Suppressor macrophage (primary cell): ENCODE measurements at regions not wholly inside any gene's neighbourhood (a gene's known extent, or its start where the extent isn't known, plus 50 kb on each side); places are given as distances from the start of the nearest gene placed in this dataset.

Source experiments
- DNase-seq, 4 experiments: peaks; one replicate each; pipeline ENCODE4 v3.0.0-alpha.2; 2020 to 2022

GRCh38 chr1:82240571-82240970 lies 439.8 kb downstream of the ADGRL2 start:
- DNase-seq = no peak

- DNase-seq = no peak
Observed at GRCh38 chr1:82230667-82231066, 429.9 kb downstream of the ADGRL2 start.

GRCh38 chr1:82227306-82228095 lies 426.8 kb downstream of the ADGRL2 start:
- DNase-seq = peak; percentile 23 to 70 (median 55)

GRCh38 chr1:82226186-82226505 lies 425.4 kb downstream of the ADGRL2 start:
- no peak for DNase-seq

GRCh38 chr1:82225421-82226185 lies 424.9 kb downstream of the ADGRL2 start:
- DNase-seq = peak; percentile 50 to 93 (median 72)

GRCh38 chr1:82223091-82223490 lies 422.4 kb downstream of the ADGRL2 start:
- no peak for DNase-seq

- no peak for DNase-seq
Observed at GRCh38 chr1:82221721-82222120, 421.0 kb downstream of the ADGRL2 start.

- DNase-seq = no peak
Observed at GRCh38 chr1:82220754-82221153, 420.0 kb downstream of the ADGRL2 start.

- DNase-seq = no peak
Observed at GRCh38 chr1:82219841-82220240, 419.1 kb downstream of the ADGRL2 start.

GRCh38 chr1:82218846-82219245 lies 418.1 kb downstream of the ADGRL2 start:
- DNase-seq = no peak

- DNase-seq = no peak
Observed at GRCh38 chr1:82215853-82216175, 415.1 kb downstream of the ADGRL2 start.

- no peak for DNase-seq
Observed at GRCh38 chr1:82215056-82215852, 414.5 kb downstream of the ADGRL2 start.

GRCh38 chr1:82214606-82215005 lies 413.9 kb downstream of the ADGRL2 start:
- no peak for DNase-seq

- DNase-seq = no peak
Observed at GRCh38 chr1:82197606-82198005, 396.9 kb downstream of the ADGRL2 start.

- DNase-seq = no peak
Observed at GRCh38 chr1:82195245-82195644, 394.5 kb downstream of the ADGRL2 start.

GRCh38 chr1:82185084-82185483 lies 384.4 kb downstream of the ADGRL2 start:
- no peak for DNase-seq

- no peak for DNase-seq
Observed at GRCh38 chr1:82181846-82182245, 381.1 kb downstream of the ADGRL2 start.

GRCh38 chr1:82179131-82179530 lies 378.4 kb downstream of the ADGRL2 start:
- DNase-seq = no peak

- peak in 1 of 4 experiments; percentile 2 for DNase-seq
Observed at GRCh38 chr1:82177192-82177591, 376.5 kb downstream of the ADGRL2 start.

GRCh38 chr1:82171955-82172354 lies 371.2 kb downstream of the ADGRL2 start:
- no peak for DNase-seq

- DNase-seq = no peak
Observed at GRCh38 chr1:82168482-82168881, 367.7 kb downstream of the ADGRL2 start.

- no peak for DNase-seq
Observed at GRCh38 chr1:82165304-82165703, 364.6 kb downstream of the ADGRL2 start.
